ENCODE measurements at regions not wholly inside any gene's neighbourhood (a gene's known extent, or its start where the extent isn't known, plus 50 kb on each side); places are given as distances from the start of the nearest gene placed in this dataset.

GRCh38 chr7:24356718-24357386 lies 72.9 kb downstream of the NPY start:
- TF ChIP-seq, protein P1, sequence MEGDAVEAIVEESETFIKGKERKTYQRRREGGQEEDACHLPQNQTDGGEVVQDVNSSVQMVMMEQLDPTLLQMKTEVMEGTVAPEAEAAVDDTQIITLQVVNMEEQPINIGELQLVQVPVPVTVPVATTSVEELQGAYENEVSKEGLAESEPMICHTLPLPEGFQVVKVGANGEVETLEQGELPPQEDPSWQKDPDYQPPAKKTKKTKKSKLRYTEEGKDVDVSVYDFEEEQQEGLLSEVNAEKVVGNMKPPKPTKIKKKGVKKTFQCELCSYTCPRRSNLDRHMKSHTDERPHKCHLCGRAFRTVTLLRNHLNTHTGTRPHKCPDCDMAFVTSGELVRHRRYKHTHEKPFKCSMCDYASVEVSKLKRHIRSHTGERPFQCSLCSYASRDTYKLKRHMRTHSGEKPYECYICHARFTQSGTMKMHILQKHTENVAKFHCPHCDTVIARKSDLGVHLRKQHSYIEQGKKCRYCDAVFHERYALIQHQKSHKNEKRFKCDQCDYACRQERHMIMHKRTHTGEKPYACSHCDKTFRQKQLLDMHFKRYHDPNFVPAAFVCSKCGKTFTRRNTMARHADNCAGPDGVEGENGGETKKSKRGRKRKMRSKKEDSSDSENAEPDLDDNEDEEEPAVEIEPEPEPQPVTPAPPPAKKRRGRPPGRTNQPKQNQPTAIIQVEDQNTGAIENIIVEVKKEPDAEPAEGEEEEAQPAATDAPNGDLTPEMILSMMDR (IDR thresholded peaks at IDR 0.05) = no peak
- no peak for TF ChIP-seq EZH2 (IDR thresholded peaks at IDR 0.05; ENCODE audit: borderline replicate concordance, insufficient read depth, low read depth, low read length, poor library complexity, severe bottlenecking)

Measured in B cell (primary cell).